Coronary artery (tissue), 2 donors: ENCODE measurements at regions not wholly inside any gene's neighbourhood (a gene's known extent, or its start where the extent isn't known, plus 50 kb on each side); places are given as distances from the start of the nearest gene placed in this dataset.

Experiments used
- DNase-seq: peaks from one replicate; pipeline ENCODE4 v3.0.0-alpha.2; 2017; ENCODE audit warnings: low spot score
- H3K27ac ChIP-seq, 2 donors: fragments of 200-600 bp; sonication (generic); one replicate each; pipeline ENCODE4 v1.5.1; 2016 to 2019
- H3K4me3 ChIP-seq: fragments of 200-600 bp; sonication (generic); 2 replicates; pipeline ENCODE4 v1.5.1; 2016; ENCODE audit warnings: mild to moderate bottlenecking, moderate library complexity
- CTCF ChIP-seq: fragments of 200-600 bp; sonication (generic); IDR thresholded peaks from one replicate; pipeline ENCODE4 v1.5.1; 2019; ENCODE audit warnings: antibody characterized with exemption

GRCh38 chr10:8502573-8502972, 448.1 kb downstream of the GATA3 start:
- DNase-seq = no peak
- no peak for TF ChIP-seq CTCF
- H3K4me3 ChIP-seq = no peak overlapping the region
- no peak overlapping the region for H3K27ac ChIP-seq

GRCh38 chr10:8504499-8504898, 450.0 kb downstream of the GATA3 start:
- H3K4me3 ChIP-seq = no peak overlapping the region
- H3K27ac ChIP-seq = no peak overlapping the region
- DNase-seq = no peak
- no peak for TF ChIP-seq CTCF

- no peak for TF ChIP-seq CTCF
- DNase-seq = no peak
Observed at GRCh38 chr10:8507156-8507555, 452.7 kb downstream of the GATA3 start.

GRCh38 chr10:8508882-8509281, 454.4 kb downstream of the GATA3 start:
- DNase-seq = no peak
- no peak for TF ChIP-seq CTCF
- no peak overlapping the region for H3K4me3 ChIP-seq
- no peak overlapping the region for H3K27ac ChIP-seq

More at GRCh38 chr10:8507156-8507555, 452.7 kb downstream of the GATA3 start:
- no peak overlapping the region for H3K27ac ChIP-seq
- H3K4me3 ChIP-seq = no peak overlapping the region

- Histone ChIP-seq H3K27ac (no peak overlapping the region), H3K4me3 (no peak overlapping the region)
- DNase-seq = no peak
- TF ChIP-seq CTCF = no peak
Observed at GRCh38 chr10:8510471-8510870, 456.0 kb downstream of the GATA3 start.

- no peak for DNase-seq
- no peak for TF ChIP-seq CTCF
- H3K27ac ChIP-seq = no peak overlapping the region
- no peak overlapping the region for H3K4me3 ChIP-seq
Observed at GRCh38 chr10:8511026-8511425, 456.5 kb downstream of the GATA3 start.

GRCh38 chr10:8513155-8514147, 459.0 kb downstream of the GATA3 start:
- no peak for TF ChIP-seq CTCF
- DNase-seq = no peak
- no peak overlapping the region for H3K4me3 ChIP-seq
- no peak overlapping the region for H3K27ac ChIP-seq
